Left hindlimb (tissue), 1 donor: ENCODE measurements at regions not wholly inside any gene's neighbourhood (a gene's known extent, or its start where the extent isn't known, plus 50 kb on each side); places are given as distances from the start of the nearest gene placed in this dataset.
"Not testable (repeated sequence)": the region's sequence is repeated elsewhere in the genome, so short reads cannot be mapped to it uniquely, and the experiment has no call there.

Source experiments
- DNase-seq: peaks from one replicate; pipeline ENCODE4 v3.0.0-alpha.2; 2018

GRCh38 chr20:36082315-36082915 is 72.1 kb upstream of the EPB41L1 start:
- DNase-seq = no peak

GRCh38 chr20:36083200-36083599 is 71.3 kb upstream of the EPB41L1 start:
- DNase-seq = not testable (repeated sequence)

- DNase-seq = no peak
These were observed 70.2 kb upstream of the EPB41L1 start for GRCh38 chr20:36084356-36084755.

- DNase-seq = no peak
These were observed 69.5 kb upstream of the EPB41L1 start for GRCh38 chr20:36084897-36085613.

- DNase-seq = no peak
These were observed 68.8 kb upstream of the EPB41L1 start for GRCh38 chr20:36085686-36086267.

GRCh38 chr20:36086767-36087166 is 67.8 kb upstream of the EPB41L1 start:
- DNase-seq = no peak

GRCh38 chr20:36090223-36090622 is 64.3 kb upstream of the EPB41L1 start:
- no peak for DNase-seq

- DNase-seq = no peak
These were observed 62.8 kb upstream of the EPB41L1 start for GRCh38 chr20:36091561-36092397.

- DNase-seq = no peak
These were observed 62.0 kb upstream of the EPB41L1 start for GRCh38 chr20:36092398-36093024.

- DNase-seq = peak; percentile 70
These were observed 61.3 kb upstream of the EPB41L1 start for GRCh38 chr20:36093025-36093803.

- no peak for DNase-seq
These were observed 60.8 kb upstream of the EPB41L1 start for GRCh38 chr20:36093804-36094145.

GRCh38 chr20:36094497-36094896 is 60.0 kb upstream of the EPB41L1 start:
- peak; percentile 71 for DNase-seq

GRCh38 chr20:36096435-36096834 is 58.1 kb upstream of the EPB41L1 start:
- no peak for DNase-seq

GRCh38 chr20:36097337-36098151 is 57.0 kb upstream of the EPB41L1 start:
- no peak for DNase-seq

GRCh38 chr20:36098364-36098763 is 56.2 kb upstream of the EPB41L1 start:
- no peak for DNase-seq

GRCh38 chr20:36099106-36099505 is 55.4 kb upstream of the EPB41L1 start:
- no peak for DNase-seq

- DNase-seq = no peak
These were observed 53.3 kb upstream of the EPB41L1 start for GRCh38 chr20:36101192-36101591.

- no peak for DNase-seq
These were observed 52.2 kb upstream of the EPB41L1 start for GRCh38 chr20:36102306-36102705.

GRCh38 chr20:36102809-36103596 is 51.5 kb upstream of the EPB41L1 start:
- no peak for DNase-seq

GRCh38 chr20:36104244-36104643 is 50.3 kb upstream of the EPB41L1 start:
- no peak for DNase-seq
